NCI-H526 treated with DMSO at 0.1 percent for 48 hours (cell line): ENCODE measurements at regions not wholly inside any gene's neighbourhood (a gene's known extent, or its start where the extent isn't known, plus 50 kb on each side); places are given as distances from the start of the nearest gene placed in this dataset.
"Not testable (repeated sequence)": the region's sequence is repeated elsewhere in the genome, so short reads cannot be mapped to it uniquely, and the experiment has no call there.

ENCODE experiments used
- DNase-seq: peaks from one replicate; lab custom pipeline; 2025; lab: John Stamatoyannopoulos, UW

GRCh38 chr12:60194678-60195077 lies 598.8 kb downstream of the SLC16A7 start:
- no peak for DNase-seq

- no peak for DNase-seq
Observed at GRCh38 chr12:60195483-60195882, 599.7 kb downstream of the SLC16A7 start.

- no peak for DNase-seq
Observed at GRCh38 chr12:60196366-60196765, 600.5 kb downstream of the SLC16A7 start.

- DNase-seq: no peak
Observed at GRCh38 chr12:60197589-60197988, 601.8 kb downstream of the SLC16A7 start.

GRCh38 chr12:60201891-60202290 lies 606.1 kb downstream of the SLC16A7 start:
- no peak for DNase-seq

- DNase-seq: no peak
Observed at GRCh38 chr12:60205500-60205899, 609.7 kb downstream of the SLC16A7 start.

GRCh38 chr12:60209521-60209920 lies 613.7 kb downstream of the SLC16A7 start:
- no peak for DNase-seq

- peak; percentile 12 for DNase-seq
Observed at GRCh38 chr12:60209933-60210332, 614.1 kb downstream of the SLC16A7 start.

GRCh38 chr12:60210756-60211155 lies 614.9 kb downstream of the SLC16A7 start:
- peak; percentile 28 for DNase-seq

- DNase-seq: no peak
Observed at GRCh38 chr12:60211244-60211643, 615.4 kb downstream of the SLC16A7 start.

GRCh38 chr12:60212159-60213000 lies 616.6 kb downstream of the SLC16A7 start:
- DNase-seq: no peak

- DNase-seq: not testable (repeated sequence)
Observed at GRCh38 chr12:60213272-60213671, 617.4 kb downstream of the SLC16A7 start.

GRCh38 chr12:60216226-60216625 lies 620.4 kb downstream of the SLC16A7 start:
- DNase-seq: no peak

GRCh38 chr12:60223242-60223641 lies 627.4 kb downstream of the SLC16A7 start:
- no peak for DNase-seq

- no peak for DNase-seq
Observed at GRCh38 chr12:60225216-60226000, 629.6 kb downstream of the SLC16A7 start.

- no peak for DNase-seq
Observed at GRCh38 chr12:60227916-60228315, 632.1 kb downstream of the SLC16A7 start.

GRCh38 chr12:60230056-60230455 lies 634.2 kb downstream of the SLC16A7 start:
- DNase-seq: no peak

GRCh38 chr12:60231303-60231702 lies 635.5 kb downstream of the SLC16A7 start:
- peak; percentile 80 for DNase-seq

GRCh38 chr12:60231976-60232907 lies 636.4 kb downstream of the SLC16A7 start:
- no peak for DNase-seq

GRCh38 chr12:60234611-60235195 lies 638.9 kb downstream of the SLC16A7 start:
- not testable (repeated sequence) for DNase-seq

- DNase-seq: no peak
Observed at GRCh38 chr12:60235261-60235660, 639.4 kb downstream of the SLC16A7 start.

GRCh38 chr12:60236416-60236815 lies 640.6 kb downstream of the SLC16A7 start:
- not testable (repeated sequence) for DNase-seq
